Dedifferentiated amniotic fluid mesenchymal stem cell (primary cell): ENCODE measurements at regions not wholly inside any gene's neighbourhood (a gene's known extent, or its start where the extent isn't known, plus 50 kb on each side); places are given as distances from the start of the nearest gene placed in this dataset.
"Not testable (repeated sequence)": the region's sequence is repeated elsewhere in the genome, so short reads cannot be mapped to it uniquely, and the experiment has no call there.

Source experiments
- DNase-seq: peaks from one replicate; pipeline ENCODE4 v3.0.0-alpha.2; 2016; ENCODE audit errors: extremely low spot score

GRCh38 chr5:109575506-109575905 lies 114.2 kb upstream of the MAN2A1 start:
- no peak for DNase-seq

- no peak for DNase-seq
Observed at GRCh38 chr5:109574985-109575384, 114.7 kb upstream of the MAN2A1 start.

- DNase-seq = no peak
Observed at GRCh38 chr5:109573766-109574165, 116.0 kb upstream of the MAN2A1 start.

GRCh38 chr5:109573256-109573655 lies 116.5 kb upstream of the MAN2A1 start:
- DNase-seq = no peak

- no peak for DNase-seq
Observed at GRCh38 chr5:109571785-109572184, 117.9 kb upstream of the MAN2A1 start.

- DNase-seq = no peak
Observed at GRCh38 chr5:109570362-109570874, 119.3 kb upstream of the MAN2A1 start.

GRCh38 chr5:109567374-109568044 lies 122.2 kb upstream of the MAN2A1 start:
- DNase-seq = peak; percentile 23

GRCh38 chr5:109566361-109566760 lies 123.4 kb upstream of the MAN2A1 start:
- DNase-seq = no peak

- DNase-seq = no peak
Observed at GRCh38 chr5:109563739-109564138, 126.0 kb upstream of the MAN2A1 start.

- no peak for DNase-seq
Observed at GRCh38 chr5:109563189-109563588, 126.5 kb upstream of the MAN2A1 start.

GRCh38 chr5:109562441-109562840 lies 127.3 kb upstream of the MAN2A1 start:
- DNase-seq = no peak

- DNase-seq = no peak
Observed at GRCh38 chr5:109561447-109561846, 128.3 kb upstream of the MAN2A1 start.

GRCh38 chr5:109560554-109560953 lies 129.2 kb upstream of the MAN2A1 start:
- no peak for DNase-seq

- no peak for DNase-seq
Observed at GRCh38 chr5:109558952-109559351, 130.8 kb upstream of the MAN2A1 start.

- no peak for DNase-seq
Observed at GRCh38 chr5:109558364-109558763, 131.4 kb upstream of the MAN2A1 start.

GRCh38 chr5:109553846-109554245 lies 135.9 kb upstream of the MAN2A1 start:
- DNase-seq = no peak

GRCh38 chr5:109551234-109551633 lies 138.5 kb upstream of the MAN2A1 start:
- not testable (repeated sequence) for DNase-seq

GRCh38 chr5:109550077-109550476 lies 139.7 kb upstream of the MAN2A1 start:
- no peak for DNase-seq

GRCh38 chr5:109546461-109546860 lies 136.7 kb upstream of the PJA2 start:
- DNase-seq = no peak

GRCh38 chr5:109544873-109545272 lies 135.1 kb upstream of the PJA2 start:
- DNase-seq = not testable (repeated sequence)

GRCh38 chr5:109538692-109539091 lies 128.9 kb upstream of the PJA2 start:
- not testable (repeated sequence) for DNase-seq

GRCh38 chr5:109535090-109535489 lies 125.3 kb upstream of the PJA2 start:
- not testable (repeated sequence) for DNase-seq

- peak; percentile 20 for DNase-seq
Observed at GRCh38 chr5:109533751-109534272, 124.0 kb upstream of the PJA2 start.
